HFFc6 (cell line): ENCODE measurements at regions not wholly inside any gene's neighbourhood (a gene's known extent, or its start where the extent isn't known, plus 50 kb on each side); places are given as distances from the start of the nearest gene placed in this dataset.

ENCODE experiments used
- DNase-seq: peaks from one replicate; pipeline ENCODE4 v3.0.0-alpha.2; 2018
- H3K27ac Mint-ChIP-seq: 2 replicates; pipeline ENCODE4 v1.8.0; 2020; ENCODE audit warnings: mild to moderate bottlenecking, mixed read lengths
- H3K27me3 Mint-ChIP-seq: 2 replicates; pipeline ENCODE4 v1.8.0; 2021; ENCODE audit warnings: mild to moderate bottlenecking, moderate library complexity, mixed read lengths; ENCODE audit not compliant: insufficient read depth
- H3K36me3 Mint-ChIP-seq: 2 replicates; pipeline ENCODE4 v1.8.0; 2021; ENCODE audit warnings: low read depth, mixed read lengths
- H3K4me1 Mint-ChIP-seq: 2 replicates; pipeline ENCODE4 v1.8.0; 2020; ENCODE audit warnings: low read depth, mixed read lengths
- H3K4me3 Mint-ChIP-seq: 2 replicates; pipeline ENCODE4 v1.8.0; 2020; ENCODE audit warnings: mild to moderate bottlenecking, moderate library complexity, mixed read lengths
- H3K9me3 Mint-ChIP-seq: 2 replicates; pipeline ENCODE4 v1.8.0; 2020; ENCODE audit warnings: mild to moderate bottlenecking, mixed read lengths
- CTCF ChIP-seq: fragments of 200-600 bp; sonication (generic); IDR thresholded peaks from 2 replicates; pipeline ENCODE4 v1.5.0; 2021; ENCODE audit warnings: antibody characterized with exemption, mild to moderate bottlenecking

GRCh38 chr18:44464398-44465180 is 216.1 kb upstream of the SETBP1 start:
- Mint-ChIP-seq H3K9me3 (peaks cover 25% of the 10 kb centered on the region), H3K36me3 (no peaks in the 10 kb centered on the region), H3K27me3 (no peaks in the 10 kb centered on the region), H3K27ac (no peak overlapping the region), H3K4me1 (no peaks in the 10 kb centered on the region), H3K4me3 (no peak overlapping the region)
- DNase-seq: no peak
- no peak for TF ChIP-seq CTCF

- Mint-ChIP-seq H3K4me3 (no peak overlapping the region), H3K4me1 (no peaks in the 10 kb centered on the region), H3K27ac (no peak overlapping the region), H3K9me3 (peaks cover 28% of the 10 kb centered on the region), H3K27me3 (no peaks in the 10 kb centered on the region), H3K36me3 (no peaks in the 10 kb centered on the region)
- DNase-seq: no peak
- TF ChIP-seq CTCF: no peak
These were observed 215.3 kb upstream of the SETBP1 start for GRCh38 chr18:44465381-44465841.

GRCh38 chr18:44466997-44467396 is 213.7 kb upstream of the SETBP1 start:
- H3K27ac Mint-ChIP-seq: no peak overlapping the region
- TF ChIP-seq CTCF: no peak
- peaks cover 20% of the 10 kb centered on the region for H3K9me3 Mint-ChIP-seq
- no peak overlapping the region for H3K4me3 Mint-ChIP-seq
- no peaks in the 10 kb centered on the region for H3K4me1 Mint-ChIP-seq
- no peaks in the 10 kb centered on the region for H3K27me3 Mint-ChIP-seq
- no peaks in the 10 kb centered on the region for H3K36me3 Mint-ChIP-seq
- DNase-seq: no peak

- TF ChIP-seq CTCF: no peak
- Mint-ChIP-seq H3K27ac (no peak overlapping the region), H3K9me3 (peaks cover 22% of the 10 kb centered on the region), H3K4me3 (no peak overlapping the region), H3K36me3 (no peaks in the 10 kb centered on the region), H3K4me1 (no peaks in the 10 kb centered on the region), H3K27me3 (no peaks in the 10 kb centered on the region)
- no peak for DNase-seq
These were observed 213.0 kb upstream of the SETBP1 start for GRCh38 chr18:44467718-44468117.

- no peaks in the 10 kb centered on the region for H3K36me3 Mint-ChIP-seq
- no peak for DNase-seq
These were observed 207.2 kb upstream of the SETBP1 start for GRCh38 chr18:44473394-44474066.

More at GRCh38 chr18:44473394-44474066, 207.2 kb upstream of the SETBP1 start:
- H3K9me3 Mint-ChIP-seq: peaks cover 43% of the 10 kb centered on the region
- no peak overlapping the region for H3K27ac Mint-ChIP-seq
- no peaks in the 10 kb centered on the region; the same call in 1 of the 2 replicates for H3K27me3 Mint-ChIP-seq
- no peaks in the 10 kb centered on the region for H3K4me1 Mint-ChIP-seq
- no peak overlapping the region for H3K4me3 Mint-ChIP-seq
- no peak for TF ChIP-seq CTCF
